ENCODE measurements at regions not wholly inside any gene's neighbourhood (a gene's known extent, or its start where the extent isn't known, plus 50 kb on each side); places are given as distances from the start of the nearest gene placed in this dataset.

DNA sequence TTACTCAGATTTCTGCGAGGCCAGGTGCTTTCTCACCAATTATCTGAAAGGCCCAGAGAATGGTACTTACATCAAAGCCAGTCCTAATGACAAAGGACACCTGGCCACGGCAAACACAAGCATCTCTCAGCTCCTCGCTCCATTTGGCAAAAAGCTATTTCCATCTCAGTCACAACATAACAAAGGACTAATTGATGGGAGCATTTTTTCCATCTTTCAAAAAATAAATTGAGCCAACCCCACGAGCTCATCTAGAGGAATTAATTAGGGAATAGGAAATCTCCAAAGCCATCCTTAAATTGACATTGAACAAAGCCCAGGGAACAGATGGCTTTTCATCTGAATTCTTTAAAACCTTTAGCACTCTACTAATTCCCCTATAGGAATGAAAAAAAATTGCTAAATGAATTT lies 236.7 kb downstream of the HAO1 start:
- no peak for DNase-seq (ENCODE audit: low read depth in 2 of 2)

DNA sequence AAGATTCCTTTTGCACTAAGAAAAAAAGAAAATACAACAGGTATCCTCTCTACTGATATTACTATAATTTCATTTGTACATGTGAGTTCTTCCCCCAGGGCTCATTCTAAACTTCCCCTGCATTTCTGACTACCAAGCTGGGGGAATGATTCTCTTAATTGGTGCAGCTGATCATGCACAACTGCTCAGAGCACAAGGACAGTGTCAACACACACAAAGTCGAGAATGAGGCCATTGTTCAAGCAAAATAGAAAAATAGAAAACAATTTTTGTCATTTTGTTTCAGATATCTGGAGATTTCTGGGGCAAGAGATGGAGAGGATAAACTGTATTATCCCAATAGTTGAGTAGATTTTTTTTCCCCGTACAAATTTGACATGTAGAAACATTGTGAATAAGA lies 236.3 kb downstream of the HAO1 start:
- no peak for DNase-seq (ENCODE audit: low read depth in 2 of 2)

DNA sequence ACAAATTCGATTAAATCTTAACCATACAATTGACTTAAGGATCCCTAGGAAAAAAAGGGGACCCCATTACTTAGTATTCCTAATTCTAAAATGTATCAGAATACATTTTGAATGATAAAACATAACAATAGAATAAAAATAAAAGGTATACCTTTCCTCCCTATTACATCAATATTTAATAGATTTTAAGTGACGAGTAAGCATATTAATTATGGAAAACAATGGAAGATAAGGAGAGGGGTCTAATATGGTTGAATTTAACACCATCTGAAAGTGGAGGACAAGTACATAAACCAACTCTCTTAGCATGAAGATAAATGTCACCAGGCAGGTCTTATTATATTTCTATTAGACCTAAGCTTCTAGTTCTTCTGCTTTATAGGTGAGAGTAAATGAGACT lies 232.1 kb downstream of the HAO1 start:
- no peak for DNase-seq (ENCODE audit: low read depth in 2 of 2)

DNA sequence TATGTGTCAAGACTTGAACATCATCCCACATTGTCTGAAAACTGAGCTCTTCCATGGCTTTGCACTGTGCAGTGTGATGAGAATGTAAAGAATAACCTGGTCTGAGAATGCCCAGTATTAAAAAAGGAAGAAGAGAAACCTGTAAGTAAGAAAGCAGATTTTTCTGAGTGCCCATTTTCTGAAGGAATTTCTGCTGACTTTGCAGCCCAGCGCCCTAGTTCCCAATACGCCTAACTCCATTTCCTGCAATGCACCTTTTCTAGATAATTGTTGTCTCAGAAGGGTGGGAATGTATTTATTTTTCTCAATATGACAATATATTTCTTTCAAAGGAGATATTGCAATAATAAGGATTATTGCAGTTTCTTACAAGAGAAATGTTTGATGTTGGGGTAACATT lies 231.5 kb downstream of the HAO1 start:
- no peak for DNase-seq (ENCODE audit: low read depth in 2 of 2)

DNA sequence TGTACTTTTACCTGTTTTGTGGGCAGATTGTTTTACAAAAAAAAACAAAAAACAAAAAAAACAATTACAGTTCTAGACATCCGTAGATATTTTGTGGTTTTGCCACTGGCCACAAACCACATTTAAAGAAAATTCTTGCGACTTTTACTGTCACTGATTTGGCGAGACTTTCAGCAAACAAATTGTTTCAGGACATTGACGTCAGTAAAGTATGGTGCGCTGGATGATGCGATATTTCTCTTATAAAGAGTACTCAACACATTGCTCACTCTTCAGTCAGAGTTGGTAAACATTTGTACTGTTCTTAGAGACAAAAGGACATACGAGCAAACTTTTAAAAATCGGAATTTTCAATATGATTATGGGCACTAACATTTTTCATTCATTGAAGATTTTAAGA lies 229.8 kb downstream of the HAO1 start:
- DNase-seq (ENCODE audit: low read depth in 2 of 2), result no peak

DNA sequence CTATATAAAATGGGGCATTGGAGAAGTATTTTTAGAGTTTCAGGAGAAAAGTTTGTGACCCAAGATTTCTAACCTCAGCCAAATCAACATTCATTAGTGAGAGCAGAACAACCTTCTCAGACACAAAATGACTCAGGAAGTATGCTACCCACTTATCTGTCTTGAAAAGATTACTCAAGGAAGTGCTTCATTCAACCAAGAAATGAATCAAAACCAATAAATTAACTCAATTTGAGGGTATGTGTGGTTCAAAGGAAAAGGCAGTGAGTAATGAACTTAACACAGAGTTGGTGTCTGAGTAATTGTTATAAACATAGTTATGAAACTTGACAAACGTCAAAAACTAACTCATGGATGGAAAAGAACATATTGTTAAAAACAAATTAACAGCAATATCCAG lies 227.6 kb downstream of the HAO1 start:
- no peak for DNase-seq (ENCODE audit: low read depth in 2 of 2)

DNA sequence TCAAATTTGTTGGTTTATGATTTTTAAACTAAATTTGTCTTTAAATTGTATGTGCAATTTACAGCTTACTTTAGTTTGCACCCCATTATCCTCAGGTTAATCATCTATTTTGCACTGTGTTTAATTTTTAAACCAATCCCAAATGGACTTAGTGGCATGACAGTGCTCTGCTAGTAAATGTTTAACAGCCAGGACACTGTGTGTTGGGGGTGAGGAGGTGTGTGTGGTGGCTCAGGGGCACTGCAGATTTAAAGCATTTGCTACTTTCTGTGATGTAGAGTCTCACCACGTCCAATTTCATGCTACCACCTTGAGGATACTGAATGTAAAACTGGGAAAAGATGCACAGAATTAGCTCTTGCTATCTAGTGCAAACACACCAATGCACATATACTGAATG lies 225.7 kb downstream of the HAO1 start:
- DNase-seq (ENCODE audit: low read depth in 2 of 2), result no peak

DNA sequence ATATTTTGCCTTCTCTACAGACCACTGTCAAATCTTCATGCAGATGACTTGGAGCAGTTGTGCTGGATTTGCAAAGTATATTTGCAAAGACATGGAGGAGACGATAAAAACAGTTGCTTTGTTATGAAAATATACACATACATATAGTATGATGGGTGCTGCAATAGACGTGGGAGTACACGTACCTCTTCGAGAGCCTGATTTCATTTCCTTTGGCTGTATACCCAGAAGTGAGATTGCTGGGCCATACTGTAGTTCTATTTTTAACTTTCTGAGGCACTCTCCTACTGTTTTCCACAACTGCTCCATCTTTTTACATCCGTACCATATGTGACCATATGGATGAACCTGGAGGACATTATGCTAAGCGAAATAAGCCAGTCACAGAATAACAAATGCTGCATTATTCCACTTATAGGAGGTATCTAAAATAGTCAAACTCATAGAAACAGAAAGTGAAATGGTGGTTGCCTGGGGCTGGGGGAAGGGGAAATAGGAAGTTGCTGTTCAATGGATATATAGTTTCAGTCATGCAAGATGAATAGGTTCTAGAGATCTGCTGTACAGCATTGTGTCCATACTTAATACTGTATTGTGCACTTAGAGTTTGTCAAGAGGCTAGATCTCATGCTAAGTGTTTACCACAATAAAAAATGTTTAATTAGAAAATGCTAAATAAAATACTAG lies 223.8 kb downstream of the HAO1 start:
- DNase-seq (ENCODE audit: low read depth in 2 of 2), result no peak

DNA sequence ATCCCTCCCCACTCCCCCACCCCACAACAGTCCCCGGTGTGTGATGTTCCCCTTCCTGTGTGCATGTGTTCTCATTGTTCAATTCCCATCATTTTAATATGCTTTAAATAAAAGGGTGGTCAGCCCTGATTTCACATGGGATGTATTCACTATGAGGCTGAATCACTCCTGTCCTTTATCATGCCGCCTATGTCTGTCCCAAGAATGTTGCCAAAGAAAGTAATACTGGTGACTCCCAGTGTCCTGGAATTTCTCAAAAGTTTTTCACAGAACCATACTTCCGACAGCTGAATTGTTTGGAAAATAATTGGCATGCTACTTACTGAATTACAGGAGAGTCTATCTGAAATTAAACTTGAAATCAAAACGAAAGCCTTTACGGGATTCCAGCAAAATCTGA lies 217.7 kb downstream of the HAO1 start:
- no peak for DNase-seq (ENCODE audit: low read depth in 2 of 2)

DNA sequence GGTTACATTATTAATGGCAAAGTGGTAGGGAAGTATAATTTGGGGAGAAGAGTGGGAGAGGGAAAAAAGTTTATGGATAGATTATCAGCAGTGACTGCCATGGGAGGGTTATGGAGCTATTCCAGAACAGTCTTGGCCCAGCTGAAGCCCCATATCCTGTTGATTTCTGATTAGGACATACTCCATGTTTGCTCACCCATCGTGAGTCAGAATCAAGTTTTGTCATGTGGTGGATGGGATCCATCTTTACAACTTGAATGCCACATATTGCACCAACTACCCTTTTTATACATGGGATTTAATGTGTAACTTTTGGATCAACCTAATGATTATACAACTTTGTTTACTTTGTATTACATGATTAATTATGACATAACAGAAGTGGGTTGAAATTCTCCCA lies 217.0 kb downstream of the HAO1 start:
- no peak for DNase-seq (ENCODE audit: low read depth in 2 of 2)

DNA sequence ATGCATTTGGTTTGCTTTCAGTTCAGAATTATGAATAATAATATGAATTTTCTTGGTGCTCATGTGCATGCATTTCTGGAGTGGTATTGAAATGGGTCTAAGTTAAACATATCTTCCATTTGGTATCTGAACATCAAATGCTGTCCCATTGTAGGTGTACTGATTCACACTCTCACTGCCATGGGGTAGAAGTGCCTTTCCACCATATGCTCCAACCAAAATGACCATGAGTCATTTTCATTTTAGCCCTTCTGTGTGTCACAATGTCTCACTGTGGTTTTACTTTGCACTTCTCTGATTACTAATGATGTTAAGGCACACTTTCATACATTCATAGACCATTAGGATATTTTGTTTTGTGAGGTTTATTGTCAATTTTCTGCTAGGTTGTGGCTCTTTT lies 211.9 kb downstream of the HAO1 start:
- DNase-seq (ENCODE audit: low read depth in 2 of 2), result no peak

DNA sequence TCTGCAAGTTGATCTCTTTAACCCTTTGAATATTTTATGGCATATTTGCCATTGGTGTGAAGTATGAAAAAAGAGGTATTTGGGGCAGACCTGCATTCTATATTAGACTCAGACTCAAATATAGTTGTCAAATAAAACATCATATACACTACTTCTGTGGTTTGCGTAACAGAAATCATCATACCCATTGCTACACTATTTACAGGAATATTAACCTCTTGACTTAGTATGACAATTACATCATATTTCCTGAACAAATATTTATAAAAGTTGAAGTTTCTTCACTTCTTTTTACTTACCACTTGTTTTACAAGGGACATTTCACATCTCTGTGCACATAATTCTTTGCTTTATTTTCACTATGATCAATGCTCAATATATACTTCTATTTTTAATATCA lies 206.0 kb downstream of the HAO1 start:
- DNase-seq (ENCODE audit: low read depth in 2 of 2), result no peak

DNA sequence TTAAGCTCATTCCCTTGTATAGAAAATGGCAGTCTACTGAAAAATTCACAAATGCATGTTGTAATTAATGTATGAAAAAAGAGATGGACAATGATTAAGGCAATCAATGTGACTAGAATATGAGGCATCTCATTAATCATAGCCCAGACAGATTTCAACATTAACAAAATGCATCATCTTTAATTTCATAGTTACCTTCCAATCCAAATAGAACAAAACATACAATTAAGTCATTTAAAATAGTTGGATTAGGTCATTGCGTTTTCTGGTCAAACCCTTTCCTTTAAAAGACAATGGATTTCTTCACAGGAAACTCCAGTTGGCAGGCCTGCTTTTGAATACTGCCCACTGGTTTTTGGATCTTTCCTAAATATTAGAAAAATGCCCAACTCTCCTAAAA lies 203.9 kb downstream of the HAO1 start:
- DNase-seq (ENCODE audit: low read depth in 2 of 2), result no peak

DNA sequence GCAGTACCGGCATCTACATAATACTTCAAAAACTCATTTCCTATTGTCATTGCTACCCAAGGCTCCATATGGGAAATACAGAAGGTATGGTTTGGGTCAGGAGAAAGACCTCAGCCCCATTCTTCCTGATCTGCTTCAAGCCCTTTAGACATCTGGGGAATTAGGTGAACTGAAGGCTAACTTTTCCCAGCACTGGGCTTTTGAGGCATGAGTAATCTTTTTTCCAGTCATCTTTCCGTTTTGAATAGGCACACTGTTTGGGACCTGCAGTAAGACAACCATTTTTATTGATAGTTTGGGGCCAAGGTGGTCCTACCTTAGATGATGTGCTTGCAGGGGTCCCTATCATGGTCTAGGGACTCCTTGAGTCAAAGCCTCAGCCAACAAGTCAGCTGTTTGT lies 198.4 kb downstream of the HAO1 start:
- no peak for DNase-seq (ENCODE audit: low read depth in 2 of 2)

DNA sequence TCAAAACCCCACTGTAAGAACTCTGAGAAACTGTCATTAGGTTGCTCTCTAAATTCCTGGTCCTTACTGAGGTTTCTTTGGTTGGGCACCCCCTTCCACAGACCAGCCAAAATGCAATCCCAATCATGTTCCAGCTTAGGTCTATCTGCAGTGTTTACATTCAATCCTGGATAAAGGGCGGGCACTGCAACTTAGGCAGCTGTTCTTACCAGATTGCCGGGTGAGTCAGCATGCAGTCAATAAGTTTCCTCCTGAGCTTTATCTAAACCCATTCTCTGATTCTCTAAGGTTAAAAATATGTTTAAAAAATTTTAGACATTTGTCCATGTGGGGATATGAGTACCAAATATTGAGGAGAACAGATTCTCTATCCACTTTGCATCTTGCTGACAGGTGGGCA lies 197.8 kb downstream of the HAO1 start:
- no peak for DNase-seq (ENCODE audit: low read depth in 2 of 2)

DNA sequence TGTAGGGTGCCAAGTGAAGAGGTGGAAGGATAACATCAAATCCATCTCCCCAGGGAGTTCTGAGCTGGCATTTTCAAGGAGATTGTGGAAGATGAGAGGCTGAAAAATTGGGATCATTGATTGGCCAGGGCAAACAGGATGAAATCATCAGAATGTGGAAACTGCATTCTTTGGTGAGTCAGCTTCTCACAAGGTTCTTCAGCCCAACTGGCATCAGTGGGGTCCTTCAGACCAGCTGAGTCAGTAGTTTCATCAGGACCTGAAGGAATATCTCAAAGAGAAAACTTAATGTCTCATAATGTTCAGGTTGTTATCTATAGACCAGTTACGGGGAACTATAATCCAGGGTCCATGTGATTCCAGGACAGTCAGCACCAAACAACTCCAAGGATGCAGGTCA lies 195.8 kb downstream of the HAO1 start:
- no peak for DNase-seq (ENCODE audit: low read depth in 2 of 2)

DNA sequence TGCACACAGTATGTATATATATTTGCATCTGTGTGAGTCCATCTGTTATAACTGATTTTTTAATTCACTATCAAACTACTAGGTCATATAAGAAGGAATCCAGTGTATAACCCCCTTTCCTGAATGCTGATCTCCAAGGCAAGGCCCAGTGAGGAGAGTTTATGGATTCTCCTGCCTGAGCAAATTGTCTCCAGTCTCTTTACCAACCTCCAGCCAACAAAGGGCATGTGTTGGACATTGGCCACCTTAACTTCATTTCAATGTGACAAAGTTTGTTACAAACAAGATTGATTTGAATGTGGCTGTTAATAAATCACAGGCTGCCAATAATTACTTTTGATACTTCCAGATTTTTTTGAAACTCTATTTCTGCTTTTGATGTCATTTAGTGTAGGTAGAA lies 191.6 kb downstream of the HAO1 start:
- DNase-seq (ENCODE audit: low read depth in 2 of 2), result no peak

DNA sequence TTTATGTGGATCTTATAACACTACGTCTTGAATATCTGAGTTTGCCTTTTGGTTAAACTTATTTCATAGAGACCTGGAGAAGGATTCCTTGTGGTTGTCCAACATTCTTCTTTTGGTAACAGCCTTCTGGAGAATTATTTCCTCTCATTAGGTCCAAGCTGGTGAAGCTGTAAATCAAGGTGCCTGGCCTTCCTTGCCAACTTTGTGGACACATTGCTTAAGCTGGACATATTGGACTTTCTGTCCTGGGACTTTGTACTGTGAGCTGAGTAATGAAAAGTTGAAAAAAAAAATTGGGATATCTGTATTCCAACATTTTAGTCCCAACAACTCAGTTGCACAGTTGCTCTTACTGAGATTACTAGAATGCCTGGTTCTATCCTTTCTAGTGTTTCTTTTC lies 186.2 kb downstream of the HAO1 start:
- no peak for DNase-seq (ENCODE audit: low read depth in 2 of 2)

DNA sequence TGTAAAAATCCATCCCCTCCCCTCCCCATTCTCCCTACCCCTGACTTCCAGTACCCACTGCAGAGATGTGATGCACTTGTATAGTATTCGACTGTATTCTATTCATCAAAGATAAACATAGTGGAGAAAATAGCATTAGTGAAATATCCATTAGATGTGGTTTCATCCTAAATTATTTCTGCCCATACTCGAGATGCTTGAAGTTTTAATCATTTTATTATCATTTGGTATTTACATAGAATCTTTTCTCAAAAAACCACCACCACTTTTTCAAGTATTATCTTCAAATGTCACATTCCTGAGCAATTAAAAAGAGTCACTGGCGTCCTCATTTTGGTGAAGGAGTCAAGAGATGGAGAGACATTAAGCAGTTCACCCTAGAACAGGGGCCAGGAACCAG lies 181.9 kb downstream of the HAO1 start:
- DNase-seq (ENCODE audit: low read depth in 2 of 2), result no peak

DNA sequence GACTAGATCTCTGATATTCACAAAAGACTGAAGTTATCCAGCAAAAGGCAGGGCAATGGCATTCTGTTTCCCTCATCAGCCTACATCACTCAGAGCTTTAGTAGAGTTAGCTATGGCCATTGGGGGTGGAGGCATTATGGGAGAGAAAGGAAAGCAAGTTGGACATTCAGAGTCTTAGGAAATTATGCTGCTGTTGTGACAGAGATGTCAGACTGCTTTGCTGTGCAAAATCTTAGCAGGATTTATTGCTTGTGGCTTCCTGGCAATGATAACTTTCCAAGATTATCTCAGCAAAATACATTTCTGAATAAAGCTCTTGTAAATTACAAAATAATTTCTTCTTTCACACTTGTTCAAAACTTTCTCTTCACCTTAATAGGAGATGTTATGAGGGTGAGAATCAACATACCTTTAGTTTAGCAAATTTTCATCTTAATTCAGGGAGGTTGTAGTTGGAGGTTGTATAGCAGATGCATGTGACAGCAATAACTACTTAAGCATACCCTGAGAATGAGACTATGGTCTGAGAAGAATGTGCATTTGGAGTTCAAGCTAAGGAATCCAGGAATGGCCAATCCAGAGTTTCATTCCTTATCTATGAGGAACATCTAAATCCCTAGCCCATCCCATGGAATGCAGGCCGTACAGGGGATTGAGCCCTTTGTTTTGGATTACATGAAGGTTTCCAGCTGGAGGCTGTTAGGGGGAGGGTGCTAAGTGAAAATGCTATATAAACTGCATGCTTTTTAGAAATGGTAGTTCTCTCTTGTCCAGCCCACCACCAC lies 179.8 kb downstream of the HAO1 start:
- no peak for DNase-seq (ENCODE audit: low read depth in 2 of 2)

DNA sequence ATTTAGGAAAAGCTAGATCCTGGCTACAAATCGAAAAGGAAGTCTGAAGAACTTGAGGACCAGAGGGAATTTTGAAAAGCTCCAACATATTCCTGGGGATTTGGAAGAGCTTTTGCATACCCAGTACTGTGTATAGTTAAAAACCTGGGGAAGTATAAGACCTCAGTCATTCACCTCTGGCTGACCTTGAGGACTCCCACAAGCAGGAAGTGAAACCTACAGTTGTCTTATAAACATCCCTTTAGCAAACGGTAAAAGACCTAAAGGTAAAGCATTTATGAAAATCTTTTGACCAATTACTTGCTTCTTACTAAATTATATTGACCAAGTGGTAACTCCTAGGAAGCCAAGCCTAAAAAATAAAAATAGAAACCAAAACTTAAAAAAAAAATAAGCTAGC lies 175.0 kb downstream of the HAO1 start:
- no peak for DNase-seq (ENCODE audit: low read depth in 2 of 2)

DNA sequence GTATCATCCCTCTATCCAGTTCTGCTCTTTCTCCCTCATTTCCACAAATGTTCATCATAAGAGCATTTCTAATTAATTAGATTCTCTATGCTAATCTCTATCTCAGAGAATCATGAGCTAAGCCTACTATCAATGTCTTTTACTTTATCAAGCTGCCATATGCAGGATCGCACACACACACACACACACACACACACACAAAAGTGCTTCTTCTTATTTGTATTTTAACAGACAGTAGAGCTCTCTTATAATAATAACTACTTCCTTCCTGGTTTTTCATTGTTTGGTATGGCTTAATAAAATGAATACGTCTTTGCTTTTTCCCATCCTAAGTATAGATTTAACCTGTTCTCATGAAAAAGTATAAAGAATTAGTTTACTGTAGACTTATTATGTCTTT lies 170.2 kb downstream of the HAO1 start:
- no peak for DNase-seq (ENCODE audit: low read depth in 2 of 2)

DNA sequence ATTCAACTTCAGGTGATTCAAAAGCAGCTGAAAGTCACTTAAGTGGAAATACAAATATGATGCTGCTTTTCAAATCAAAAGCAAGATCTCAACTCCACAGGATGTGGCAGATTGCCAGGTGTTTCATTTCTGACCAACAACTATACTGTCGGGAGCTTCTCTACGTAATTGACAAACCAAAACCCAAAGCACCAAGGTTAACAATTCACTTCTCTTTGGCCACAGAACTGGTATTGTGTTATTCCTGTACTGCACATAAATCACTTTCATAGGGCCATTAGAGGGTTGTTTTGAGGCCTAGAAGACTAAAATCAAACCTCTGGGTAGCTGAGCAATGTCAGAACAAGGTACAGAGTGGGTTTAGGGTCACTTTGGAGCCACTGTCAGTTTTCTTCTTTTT lies 169.7 kb downstream of the HAO1 start:
- DNase-seq (ENCODE audit: low read depth in 2 of 2), result no peak

DNA sequence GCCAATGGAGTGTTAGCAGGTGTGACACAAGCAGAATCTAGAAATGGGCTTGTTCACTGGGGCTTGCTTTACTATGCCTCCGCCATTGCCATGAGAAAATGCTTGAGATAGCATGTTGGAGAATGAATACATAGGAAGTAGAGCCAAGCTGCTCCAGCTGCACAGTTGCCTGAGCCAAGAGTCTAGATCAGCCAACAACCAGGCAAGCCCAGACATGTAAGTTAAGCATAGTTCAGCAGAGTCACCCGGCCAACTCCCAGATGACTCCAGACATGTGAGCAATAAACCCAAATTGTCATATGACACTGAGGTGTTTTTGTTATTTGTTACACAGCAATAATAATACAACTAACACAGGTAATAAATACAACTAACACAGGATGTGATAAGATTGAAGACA lies 167.9 kb downstream of the HAO1 start:
- no peak for DNase-seq (ENCODE audit: low read depth in 2 of 2)

Measured in stimulated activated CD4-positive, alpha-beta T cell treated with anti-CD3 and anti-CD28 coated beads, Interleukin-12 subunit alpha, Interleukin-12 subunit beta, amount 100 ng/mL, for 24 hours (primary cell).